Stimulated activated naive CD4-positive, alpha-beta T cell (primary cell): ENCODE measurements at regions not wholly inside any gene's neighbourhood (a gene's known extent, or its start where the extent isn't known, plus 50 kb on each side); places are given as distances from the start of the nearest gene placed in this dataset.

Experiments used
- DNase-seq, 6 experiments: peaks; one replicate each; lab custom pipeline; 2025; lab: John Stamatoyannopoulos, UW

DNA sequence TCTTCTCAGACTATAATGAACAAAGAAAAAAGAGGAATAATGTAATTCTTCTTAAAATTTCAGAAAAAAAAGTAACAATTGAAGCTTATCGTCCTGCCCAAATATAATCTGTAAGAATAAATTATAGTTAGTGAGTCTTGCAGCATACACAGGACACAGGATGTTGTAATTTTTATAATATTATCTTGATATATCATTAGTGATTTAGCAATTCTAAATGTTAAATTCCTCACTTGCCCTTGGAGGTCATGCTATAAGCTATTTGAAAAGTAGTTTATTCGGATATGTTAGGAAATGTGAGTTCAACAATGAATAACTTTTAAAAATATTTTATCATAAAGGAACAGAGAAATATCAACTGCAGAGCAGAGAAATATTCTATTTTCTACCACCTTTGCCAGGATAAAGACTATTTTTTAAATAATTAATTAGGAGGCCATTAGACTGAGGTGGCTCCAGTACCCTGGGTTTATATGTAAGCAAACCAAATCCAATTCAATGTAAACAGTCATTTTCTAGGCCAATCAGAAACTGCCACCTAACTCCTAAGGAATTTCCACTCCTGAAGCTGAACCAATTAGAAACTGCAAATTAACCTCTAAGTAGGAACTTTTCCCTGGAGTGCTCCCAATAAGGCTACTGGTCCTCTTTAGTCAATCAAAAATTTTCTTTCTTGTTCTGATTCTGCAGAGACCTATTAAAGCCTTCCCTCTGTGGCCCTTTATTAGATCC is 1109.3 kb downstream of the ROBO2 start:
- no peak for DNase-seq

GRCh38 chr3:78153973-78154372 is 1114.1 kb downstream of the ROBO2 start:
- no peak for DNase-seq

DNA sequence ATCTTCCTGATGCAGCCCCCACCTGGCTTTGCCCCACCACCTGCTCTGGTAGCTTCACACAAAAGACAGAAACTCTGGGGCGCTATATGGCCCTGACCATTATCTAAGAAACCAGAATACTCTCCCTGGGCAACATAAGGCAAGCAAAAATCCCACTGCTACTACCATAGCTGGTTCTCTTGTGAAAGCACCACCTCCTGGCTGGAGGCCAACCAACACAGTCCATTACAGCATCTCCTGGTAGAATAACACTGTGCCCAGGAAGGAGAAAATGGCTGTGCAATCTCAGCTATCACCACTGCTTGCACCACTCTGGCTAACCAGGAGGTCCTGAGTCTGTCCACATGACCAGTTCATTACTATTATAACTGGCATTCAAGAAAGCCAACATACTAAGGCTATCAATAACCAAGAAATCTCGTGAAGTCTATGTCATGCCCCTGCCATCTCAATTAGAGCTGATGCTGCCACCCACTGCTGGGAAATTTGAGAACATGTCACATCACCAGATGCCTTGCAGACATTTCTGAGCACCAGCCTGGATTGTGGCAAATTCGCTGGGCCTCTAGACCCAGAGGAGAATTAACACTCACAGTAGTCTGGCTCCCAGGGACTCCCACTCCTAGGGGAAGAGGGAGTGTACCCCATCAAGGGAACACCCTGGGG is 1114.8 kb downstream of the ROBO2 start:
- no peak for DNase-seq

DNA sequence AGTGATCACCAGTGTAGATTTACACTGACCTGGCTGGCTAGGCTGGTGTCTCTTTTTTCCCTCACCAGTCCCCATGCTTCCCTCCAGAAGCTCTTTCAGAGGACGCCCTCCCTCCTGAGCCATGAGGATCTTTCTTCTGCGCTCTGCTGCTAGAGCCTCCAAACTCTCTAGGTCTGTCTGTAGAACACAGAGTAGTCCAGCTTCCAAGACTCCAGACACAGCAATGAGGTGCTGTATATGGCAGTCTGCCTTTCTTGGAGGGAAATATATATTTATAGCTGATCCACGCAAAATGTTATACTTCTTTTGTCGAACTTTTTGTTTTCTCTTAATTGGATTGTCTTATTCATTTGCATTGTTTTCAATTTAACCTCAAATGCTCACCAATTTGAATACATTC is 1121.8 kb downstream of the ROBO2 start:
- DNase-seq: no peak

- no peak for DNase-seq
Measured at GRCh38 chr3:78163379-78163778, 1123.5 kb downstream of the ROBO2 start.

DNA sequence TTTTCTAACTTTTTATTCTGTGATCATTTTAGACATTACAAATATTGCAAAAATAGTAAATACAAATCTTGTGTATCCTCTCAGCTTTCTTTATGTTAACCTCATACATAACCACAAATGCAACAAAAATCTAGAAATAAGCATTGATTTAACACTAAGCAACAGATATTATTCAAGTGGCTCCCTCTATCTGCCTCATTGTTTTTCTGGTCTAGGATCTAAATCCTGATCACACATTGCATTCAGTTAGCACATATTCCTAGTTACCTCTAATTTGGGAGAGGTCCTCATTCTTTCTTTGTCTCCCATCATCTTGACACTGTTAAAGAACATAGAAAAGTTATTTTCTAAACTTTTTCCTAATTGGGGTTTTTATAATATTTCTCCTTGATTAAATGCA is 1126.0 kb downstream of the ROBO2 start:
- no peak for DNase-seq

DNA sequence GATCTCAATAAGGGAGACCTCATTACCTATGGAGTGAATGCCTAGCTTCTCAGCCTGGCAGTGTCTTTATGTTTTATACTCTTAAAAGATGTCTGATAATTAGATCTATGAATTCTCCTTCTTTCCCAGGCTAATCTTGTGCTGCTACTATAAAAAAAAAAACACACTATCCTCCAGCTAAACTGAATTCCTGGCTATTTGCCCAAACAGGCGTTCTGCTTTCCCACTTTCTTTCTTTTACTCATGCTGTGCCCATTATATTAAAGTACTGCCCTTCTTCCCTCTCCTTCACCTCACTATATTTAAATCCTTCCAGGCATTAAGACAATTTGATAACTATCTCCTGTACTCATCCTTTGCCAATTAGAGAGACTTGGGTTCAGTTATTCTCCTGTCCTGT is 1134.9 kb downstream of the ROBO2 start:
- DNase-seq: no peak

DNA sequence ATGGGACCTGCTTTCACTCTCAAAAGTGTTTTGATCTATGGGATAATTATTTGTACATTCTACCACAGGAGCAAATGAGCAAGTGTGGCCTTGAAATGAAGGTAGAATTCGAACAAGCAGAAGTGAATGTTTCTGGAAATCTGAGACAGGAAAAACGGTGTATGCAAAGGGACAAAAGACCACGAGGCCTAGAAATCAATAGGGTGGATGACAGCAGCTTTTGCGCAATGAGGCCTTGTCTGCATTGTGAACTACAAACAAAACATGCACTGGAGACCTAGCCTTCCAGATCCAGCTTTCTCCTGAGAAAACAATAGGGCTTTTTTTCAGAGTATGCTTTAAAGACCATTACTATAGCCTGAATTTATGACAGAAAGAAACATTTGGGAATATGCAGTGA is 1137.0 kb downstream of the ROBO2 start:
- no peak for DNase-seq

DNA sequence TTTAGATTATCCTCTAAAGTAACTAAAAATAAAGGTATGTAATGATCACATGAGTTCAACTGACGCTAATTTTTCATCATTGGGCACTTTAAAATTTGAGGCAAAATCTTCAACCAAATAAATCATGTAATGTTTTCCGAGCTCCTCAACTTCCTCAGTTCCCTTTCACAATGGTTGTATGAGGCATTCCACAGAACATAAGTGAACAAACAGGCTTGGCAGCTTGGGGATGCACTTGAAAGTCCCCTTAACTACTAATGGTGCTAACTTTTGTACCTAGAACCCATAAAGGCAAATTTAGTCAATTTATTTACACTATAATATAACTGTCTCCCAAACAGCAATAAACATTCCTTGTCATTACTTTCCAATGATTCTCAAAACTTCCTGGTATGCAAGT is 1137.9 kb downstream of the ROBO2 start:
- DNase-seq: no peak

GRCh38 chr3:78178209-78178608 is 1138.3 kb downstream of the ROBO2 start:
- no peak for DNase-seq

DNA sequence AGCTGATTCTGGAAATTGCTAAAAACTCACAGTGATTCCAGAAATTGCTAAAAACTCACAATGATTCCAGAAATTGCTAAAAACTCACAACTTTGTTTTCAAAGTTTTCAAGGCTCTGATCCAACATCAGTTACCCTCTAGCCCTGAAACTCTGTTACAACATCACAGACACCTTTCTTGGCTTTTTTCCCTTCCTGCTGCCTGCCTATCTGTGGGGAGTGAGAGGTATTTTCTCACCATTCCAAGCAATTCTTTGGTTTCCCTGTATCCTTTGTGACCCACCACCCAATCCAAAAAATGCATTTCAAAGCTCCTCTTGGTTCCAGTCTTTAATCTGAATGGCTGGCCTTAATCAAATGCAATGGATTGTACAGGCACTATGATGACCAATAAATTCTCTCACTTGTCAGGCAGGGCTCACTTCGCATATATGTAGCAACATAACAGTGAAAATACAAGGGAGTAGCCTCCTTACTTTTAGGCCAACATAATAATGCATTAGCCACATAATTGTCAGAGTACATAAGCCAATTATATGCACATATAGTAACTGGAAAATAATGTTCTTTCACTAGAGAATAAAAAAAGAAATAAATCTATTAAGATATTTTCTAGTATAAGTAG is 1139.0 kb downstream of the ROBO2 start:
- DNase-seq: no peak

DNA sequence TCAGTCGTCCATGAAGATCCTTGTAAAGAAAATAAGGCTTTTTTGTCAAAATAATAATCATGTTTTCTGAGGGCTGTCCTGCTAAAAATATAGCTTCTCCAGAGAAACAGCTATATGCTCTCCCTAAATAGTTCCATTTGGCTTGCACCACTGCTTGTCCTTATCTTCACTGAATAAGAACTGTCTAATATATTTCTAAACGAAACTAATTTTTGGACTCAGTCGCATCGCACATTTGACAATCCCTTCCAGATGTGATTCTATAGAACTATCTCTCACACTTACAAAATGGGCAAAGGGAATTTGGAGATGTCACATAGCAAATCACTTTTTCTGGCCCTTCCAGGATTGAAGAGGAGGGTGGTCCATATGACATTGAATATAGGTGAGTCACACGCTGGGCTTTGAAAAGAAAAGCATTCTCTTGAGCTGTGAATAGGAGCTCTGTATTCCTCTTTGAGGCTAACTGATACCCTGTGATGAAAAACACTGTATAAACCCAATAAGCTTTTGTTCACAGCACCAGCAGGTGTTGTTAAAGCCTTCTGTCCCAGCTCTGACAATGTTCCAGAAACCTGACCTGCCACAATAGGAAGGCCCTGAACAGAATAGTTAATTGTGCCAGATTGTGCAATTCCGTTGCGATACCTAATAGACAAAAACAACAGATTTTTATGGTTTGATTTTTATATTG is 1144.2 kb downstream of the ROBO2 start:
- no peak for DNase-seq

- no peak for DNase-seq
Measured at GRCh38 chr3:78186404-78186803, 1146.5 kb downstream of the ROBO2 start.

DNA sequence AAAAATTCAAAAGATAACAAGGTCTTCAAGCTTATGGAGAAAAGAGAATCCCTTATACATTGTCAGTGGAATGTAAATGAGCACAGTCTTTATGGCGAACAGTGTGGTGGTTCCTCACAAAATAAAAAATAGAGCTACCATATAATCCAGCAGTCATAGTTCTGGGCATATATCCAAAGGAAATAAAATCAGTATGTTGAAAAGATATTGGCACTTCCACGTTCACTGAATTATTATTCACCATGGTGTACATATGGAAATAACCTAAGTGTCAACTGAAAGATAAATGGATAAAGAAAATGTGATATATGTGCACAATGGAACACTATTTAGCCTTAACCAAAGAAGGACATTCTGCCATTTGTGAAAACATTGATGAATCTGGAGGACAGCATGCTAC is 1161.2 kb downstream of the ROBO2 start:
- DNase-seq: no peak

DNA sequence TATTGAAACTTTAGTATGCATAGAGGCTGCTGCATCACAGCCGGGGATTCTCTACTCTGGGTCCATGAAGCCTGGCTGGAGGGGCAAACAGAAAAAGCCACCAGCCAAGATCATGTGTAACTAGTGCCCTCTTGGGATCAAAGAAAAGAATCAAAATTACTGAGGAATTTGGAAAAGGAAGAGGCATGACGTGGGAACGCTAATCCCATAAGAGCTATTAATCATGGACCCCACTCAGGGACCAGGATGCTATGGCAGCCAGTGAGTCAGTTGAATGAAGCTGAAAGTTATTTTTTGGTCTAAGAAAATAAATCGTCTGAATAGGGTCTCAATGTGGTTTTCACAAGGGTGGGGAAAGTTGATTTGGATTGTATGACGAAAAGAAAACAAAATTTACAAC is 1165.1 kb downstream of the ROBO2 start:
- no peak for DNase-seq

DNA sequence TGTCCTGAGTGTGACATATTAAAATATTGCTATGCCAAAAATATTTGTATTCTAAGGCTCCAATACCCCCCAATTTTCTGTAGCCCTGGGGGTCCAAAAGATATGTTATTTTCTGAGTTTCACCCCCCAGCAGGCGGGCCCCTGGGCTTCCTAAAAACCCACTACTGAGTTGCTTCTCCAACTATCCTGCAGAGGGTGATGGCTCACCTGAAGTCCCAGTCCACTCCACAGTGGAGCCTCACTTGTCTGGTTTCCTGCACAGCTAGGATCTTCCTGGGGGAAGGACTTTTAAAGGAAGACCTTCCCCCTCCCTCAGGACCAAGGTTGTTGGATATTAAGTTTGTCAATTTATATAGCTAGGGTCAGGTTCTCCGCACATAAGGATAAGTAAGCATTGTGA is 1181.4 kb downstream of the ROBO2 start:
- DNase-seq: no peak

GRCh38 chr3:78221796-78222195 is 1181.9 kb downstream of the ROBO2 start:
- DNase-seq: no peak

- DNase-seq: no peak
Measured at GRCh38 chr3:78235841-78236240, 1195.9 kb downstream of the ROBO2 start.

DNA sequence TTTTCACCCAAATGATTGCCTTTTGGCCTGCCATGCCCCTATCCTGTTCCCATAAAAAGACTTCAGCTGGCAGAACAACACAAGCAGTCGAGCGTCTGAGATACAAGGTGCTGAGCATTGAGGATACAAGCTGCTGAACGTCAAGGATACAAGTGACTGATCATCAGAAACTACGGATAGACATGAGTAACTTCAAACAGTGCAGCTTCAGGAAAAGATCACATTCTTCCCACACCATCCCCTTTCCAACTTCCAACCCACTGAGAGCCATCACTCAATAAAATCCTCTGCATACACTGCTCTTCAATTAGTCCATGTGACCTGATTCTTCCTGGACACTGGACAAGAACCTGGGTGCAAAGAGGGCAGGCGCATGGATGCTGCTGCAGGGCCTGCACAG is 1198.9 kb downstream of the ROBO2 start:
- no peak for DNase-seq

DNA sequence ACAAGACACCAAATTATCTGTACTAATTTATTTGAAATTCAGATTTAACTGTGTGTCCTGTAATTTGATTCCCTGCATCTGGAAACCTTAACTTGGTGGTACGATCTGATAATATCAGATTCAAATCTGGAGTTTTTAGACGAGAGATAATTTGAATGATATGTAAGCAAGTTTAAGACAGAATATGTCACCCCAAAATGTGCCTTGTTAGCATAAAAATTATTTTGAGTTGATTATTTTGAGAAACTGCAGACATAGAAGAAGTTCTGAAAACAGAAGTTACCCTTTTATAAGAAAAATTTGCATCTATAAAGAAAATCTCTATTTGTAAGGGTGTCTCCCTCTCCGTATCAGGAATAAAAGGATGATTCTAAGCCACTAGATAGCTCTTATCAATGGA is 1202.8 kb downstream of the ROBO2 start:
- DNase-seq: no peak

DNA sequence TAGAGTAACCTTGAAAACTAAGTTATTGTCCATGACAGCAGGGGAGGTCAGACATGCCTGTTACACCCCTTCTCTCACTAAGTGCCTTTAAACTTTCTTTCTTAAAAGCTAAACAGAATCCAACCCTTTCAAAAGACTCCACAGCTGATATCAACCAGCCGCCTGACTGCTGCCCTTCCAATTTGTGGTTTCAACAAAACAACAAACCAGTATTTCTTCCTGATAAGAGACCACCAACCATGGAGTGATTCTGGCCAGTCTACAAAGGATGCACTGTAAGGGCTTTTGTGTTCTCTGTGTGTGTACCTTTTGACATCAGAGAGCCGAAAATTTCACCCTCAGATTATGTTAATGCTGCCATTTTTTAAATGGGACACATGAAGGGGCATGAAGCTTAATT is 1204.2 kb downstream of the ROBO2 start:
- DNase-seq: no peak

GRCh38 chr3:78249294-78249693 is 1209.4 kb downstream of the ROBO2 start:
- no peak for DNase-seq

GRCh38 chr3:78253860-78254259 is 1214.0 kb downstream of the ROBO2 start:
- no peak for DNase-seq
